ENCODE measurements at regions not wholly inside any gene's neighbourhood (a gene's known extent, or its start where the extent isn't known, plus 50 kb on each side); places are given as distances from the start of the nearest gene placed in this dataset.

GRCh38 chr2:223235986-223236385, 184.0 kb downstream of the KCNE4 start:
- TF ChIP-seq CTCF (conservative IDR thresholded peaks at IDR 0.05 in 1 of 2, IDR thresholded peaks at IDR 0.05 in 1 of 2; ENCODE audit: extremely low read depth in 1 of 2, insufficient read depth in 1 of 2, low read depth in 1 of 2, low read length in 2 of 2) = no peak
- TF ChIP-seq EZH2 (IDR thresholded peaks at IDR 0.05; ENCODE audit: borderline replicate concordance, low read length) = no peak

Data from mammary epithelial cell (primary cell).